ENCODE measurements at regions not wholly inside any gene's neighbourhood (a gene's known extent, or its start where the extent isn't known, plus 50 kb on each side); places are given as distances from the start of the nearest gene placed in this dataset.

DNA sequence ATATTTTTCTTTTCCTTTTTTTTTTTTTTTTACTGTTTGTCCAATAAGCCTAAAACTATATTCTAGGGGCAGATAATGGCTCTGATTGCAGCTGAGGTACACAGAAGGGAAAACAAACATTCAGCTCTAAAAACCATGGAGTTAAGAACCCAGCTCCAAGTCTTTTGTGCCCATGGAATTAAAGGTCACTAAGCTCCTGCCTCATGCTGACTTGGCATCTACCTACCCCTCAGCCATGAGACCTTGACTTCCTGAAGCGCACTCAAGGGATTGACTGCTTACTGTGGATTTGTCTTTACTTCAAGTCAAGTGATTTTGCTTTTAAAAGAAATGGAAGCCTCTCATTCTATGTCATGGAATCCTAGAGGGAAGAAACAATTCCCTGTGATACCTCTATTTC is 192.3 kb downstream of the AMY1C start:
- H3K27ac ChIP-seq = no peak overlapping the region
- no peak overlapping the region for H3K4me3 Mint-ChIP-seq
- no peaks in the 10 kb centered on the region for H3K4me1 ChIP-seq
- H3K79me2 ChIP-seq (ENCODE audit: low read depth) = no peaks in the 10 kb centered on the region
- peak; percentile 17 for DNase-seq (ENCODE audit: low spot score)
- no peaks in the 10 kb centered on the region for H3F3A ChIP-seq (ENCODE audit: low read depth)
- no peak overlapping the region for H3K27ac Mint-ChIP-seq
- H3K27me3 ChIP-seq = peaks cover 30% of the 10 kb centered on the region
- H3K36me3 ChIP-seq = no peaks in the 10 kb centered on the region
- H3K4me1 Mint-ChIP-seq = peaks cover 4% of the 10 kb centered on the region
- H3K9me3 Mint-ChIP-seq = no peaks in the 10 kb centered on the region
- H4K20me1 ChIP-seq (ENCODE audit: low read depth) = no peaks in the 10 kb centered on the region
- H3K27me3 Mint-ChIP-seq (ENCODE audit: insufficient read depth, low read depth) = no peaks in the 10 kb centered on the region
- H3K9me3 ChIP-seq (ENCODE audit: low read depth) = no peaks in the 10 kb centered on the region
- H3K4me3 ChIP-seq = no peak overlapping the region
- H3K36me3 Mint-ChIP-seq = no peaks in the 10 kb centered on the region
- no peak overlapping the region for H2AFZ ChIP-seq (replicated peaks)
- H3K4me2 ChIP-seq = no peak overlapping the region
- no peak for TF ChIP-seq EZH2 (IDR thresholded peaks at IDR 0.05)
- no peak overlapping the region for H3K9ac ChIP-seq

DNA sequence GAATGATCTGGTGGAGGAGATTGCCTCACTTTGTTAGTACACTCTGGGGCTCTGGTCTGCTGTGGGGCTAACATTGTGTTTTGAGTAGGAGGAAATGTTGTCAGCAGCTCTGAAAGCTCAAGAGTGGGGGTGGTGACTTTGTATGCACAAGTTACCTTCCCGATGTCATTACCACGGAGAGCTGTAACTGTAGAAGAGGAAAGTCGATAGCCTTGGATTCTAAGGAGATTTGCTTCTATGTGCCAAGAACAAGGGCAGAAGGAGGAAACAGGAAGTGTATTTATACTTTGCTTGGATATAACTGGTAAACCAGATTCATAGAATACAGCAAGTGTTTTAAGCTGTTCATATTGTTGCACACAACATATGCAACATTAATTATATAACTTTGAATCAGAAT is 196.1 kb downstream of the AMY1C start:
- DNase-seq (ENCODE audit: low spot score) = no peak
- Histone ChIP-seq H3K4me1 (no peaks in the 10 kb centered on the region), H3K27ac (no peak overlapping the region), H3K36me3 (no peaks in the 10 kb centered on the region), H3K79me2 (ENCODE audit: low read depth) (no peaks in the 10 kb centered on the region), H3K9ac (no peak overlapping the region), H3K4me3 (no peak overlapping the region), H3F3A (ENCODE audit: low read depth) (no peaks in the 10 kb centered on the region), H3K9me3 (ENCODE audit: low read depth) (no peaks in the 10 kb centered on the region), H2AFZ (replicated peaks) (no peak overlapping the region), H3K4me2 (no peak overlapping the region), H3K27me3 (peaks cover 30% of the 10 kb centered on the region), H4K20me1 (ENCODE audit: low read depth) (no peaks in the 10 kb centered on the region)
- H3K9me3 Mint-ChIP-seq = no peaks in the 10 kb centered on the region
- H3K4me3 Mint-ChIP-seq = no peak overlapping the region
- no peaks in the 10 kb centered on the region for H3K36me3 Mint-ChIP-seq
- H3K27me3 Mint-ChIP-seq (ENCODE audit: insufficient read depth, low read depth) = no peaks in the 10 kb centered on the region
- TF ChIP-seq EZH2 (IDR thresholded peaks at IDR 0.05) = no peak
- H3K27ac Mint-ChIP-seq = no peak overlapping the region
- peaks cover 4% of the 10 kb centered on the region for H3K4me1 Mint-ChIP-seq

DNA sequence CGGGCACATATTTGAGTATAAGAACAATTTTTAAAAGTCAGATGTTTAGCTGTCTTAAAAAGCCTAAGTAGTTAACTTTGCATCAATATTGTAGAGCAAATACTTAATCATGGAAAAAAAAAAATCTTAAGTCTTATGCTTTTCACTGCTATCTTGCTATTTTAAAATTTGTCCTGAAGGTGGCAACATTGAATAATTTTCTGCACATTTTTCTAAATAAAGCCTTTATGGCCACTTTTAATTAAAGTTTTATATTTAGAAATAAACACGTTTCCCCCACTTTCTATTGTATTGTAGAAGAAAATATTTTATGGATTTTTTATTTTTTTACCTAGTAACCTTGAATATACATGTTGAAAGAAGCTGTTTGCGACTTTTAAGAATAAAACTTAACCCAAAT is 198.8 kb downstream of the AMY1C start:
- H4K20me1 ChIP-seq (ENCODE audit: low read depth) = no peaks in the 10 kb centered on the region
- Mint-ChIP-seq H3K27me3 (ENCODE audit: insufficient read depth, low read depth) (no peaks in the 10 kb centered on the region), H3K36me3 (no peaks in the 10 kb centered on the region), H3K4me1 (no peaks in the 10 kb centered on the region), H3K27ac (no peak overlapping the region), H3K4me3 (no peak overlapping the region), H3K9me3 (no peaks in the 10 kb centered on the region)
- H3K9me3 ChIP-seq (ENCODE audit: low read depth) = no peaks in the 10 kb centered on the region
- H3K4me2 ChIP-seq = no peak overlapping the region
- H2AFZ ChIP-seq (replicated peaks) = no peak overlapping the region
- H3K27ac ChIP-seq = no peak overlapping the region
- H3K4me1 ChIP-seq = no peaks in the 10 kb centered on the region
- TF ChIP-seq EZH2phosphoT487 (IDR thresholded peaks at IDR 0.05) (no peak), EZH2 (IDR thresholded peaks at IDR 0.05) (no peak)
- TF ChIP-seq, protein P1, sequence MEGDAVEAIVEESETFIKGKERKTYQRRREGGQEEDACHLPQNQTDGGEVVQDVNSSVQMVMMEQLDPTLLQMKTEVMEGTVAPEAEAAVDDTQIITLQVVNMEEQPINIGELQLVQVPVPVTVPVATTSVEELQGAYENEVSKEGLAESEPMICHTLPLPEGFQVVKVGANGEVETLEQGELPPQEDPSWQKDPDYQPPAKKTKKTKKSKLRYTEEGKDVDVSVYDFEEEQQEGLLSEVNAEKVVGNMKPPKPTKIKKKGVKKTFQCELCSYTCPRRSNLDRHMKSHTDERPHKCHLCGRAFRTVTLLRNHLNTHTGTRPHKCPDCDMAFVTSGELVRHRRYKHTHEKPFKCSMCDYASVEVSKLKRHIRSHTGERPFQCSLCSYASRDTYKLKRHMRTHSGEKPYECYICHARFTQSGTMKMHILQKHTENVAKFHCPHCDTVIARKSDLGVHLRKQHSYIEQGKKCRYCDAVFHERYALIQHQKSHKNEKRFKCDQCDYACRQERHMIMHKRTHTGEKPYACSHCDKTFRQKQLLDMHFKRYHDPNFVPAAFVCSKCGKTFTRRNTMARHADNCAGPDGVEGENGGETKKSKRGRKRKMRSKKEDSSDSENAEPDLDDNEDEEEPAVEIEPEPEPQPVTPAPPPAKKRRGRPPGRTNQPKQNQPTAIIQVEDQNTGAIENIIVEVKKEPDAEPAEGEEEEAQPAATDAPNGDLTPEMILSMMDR (IDR thresholded peaks at IDR 0.05) = peak; percentile 47
- H3K9ac ChIP-seq = no peak overlapping the region
- H3K36me3 ChIP-seq = no peaks in the 10 kb centered on the region
- no peak overlapping the region for H3K4me3 ChIP-seq
- peaks cover 9% of the 10 kb centered on the region for H3K27me3 ChIP-seq
- no peaks in the 10 kb centered on the region for H3F3A ChIP-seq (ENCODE audit: low read depth)
- no peak for DNase-seq (ENCODE audit: low spot score)
- no peaks in the 10 kb centered on the region for H3K79me2 ChIP-seq (ENCODE audit: low read depth)

DNA sequence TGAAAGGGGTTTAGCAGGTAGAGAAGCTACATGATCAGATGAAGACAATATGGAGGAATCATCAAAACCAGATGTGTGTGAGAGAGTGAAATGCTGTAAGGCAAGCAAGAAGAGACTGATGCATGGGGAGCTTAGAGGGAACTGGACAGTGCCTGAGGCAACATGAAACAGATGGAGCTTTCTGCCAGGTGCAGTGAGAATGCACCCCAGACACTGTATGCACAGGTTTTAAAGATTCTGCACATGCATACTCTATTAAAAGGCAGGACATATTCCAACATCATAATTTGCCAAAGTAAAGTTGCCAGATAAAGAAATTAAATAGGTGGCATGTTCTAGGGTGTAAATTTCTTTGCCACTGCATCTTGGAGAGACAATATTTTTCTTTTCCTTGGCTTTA is 200.1 kb downstream of the AMY1C start:
- no peaks in the 10 kb centered on the region for H3K79me2 ChIP-seq (ENCODE audit: low read depth)
- Mint-ChIP-seq H3K9me3 (no peaks in the 10 kb centered on the region), H3K27me3 (ENCODE audit: insufficient read depth, low read depth) (no peaks in the 10 kb centered on the region), H3K4me1 (no peaks in the 10 kb centered on the region), H3K27ac (no peak overlapping the region), H3K4me3 (no peak overlapping the region), H3K36me3 (no peaks in the 10 kb centered on the region)
- H3K4me3 ChIP-seq = no peak overlapping the region
- no peaks in the 10 kb centered on the region for H3K4me1 ChIP-seq
- no peaks in the 10 kb centered on the region for H3K9me3 ChIP-seq (ENCODE audit: low read depth)
- no peaks in the 10 kb centered on the region for H3K36me3 ChIP-seq
- TF ChIP-seq EZH2phosphoT487 (IDR thresholded peaks at IDR 0.05) = no peak
- TF ChIP-seq, protein P1 (IDR thresholded peaks at IDR 0.05) = no peak
- TF ChIP-seq EZH2 (IDR thresholded peaks at IDR 0.05) = no peak
- H3F3A ChIP-seq (ENCODE audit: low read depth) = no peaks in the 10 kb centered on the region
- DNase-seq (ENCODE audit: low spot score) = no peak
- H3K27me3 ChIP-seq = no peaks in the 10 kb centered on the region
- H3K4me2 ChIP-seq = no peak overlapping the region
- no peak overlapping the region for H3K9ac ChIP-seq
- no peak overlapping the region for H3K27ac ChIP-seq
- no peaks in the 10 kb centered on the region for H4K20me1 ChIP-seq (ENCODE audit: low read depth)
- H2AFZ ChIP-seq (replicated peaks) = no peak overlapping the region
